Endothelial cell of umbilical vein (primary cell): ENCODE measurements at regions not wholly inside any gene's neighbourhood (a gene's known extent, or its start where the extent isn't known, plus 50 kb on each side); places are given as distances from the start of the nearest gene placed in this dataset.

Experiments used
- BruUV-seq: library from RNA; stranded (reverse); fragments of 400-500 nt; replicated peaks from 2 replicates; lab custom pipeline; 2021; lab: Mats Ljungman, UMichigan
- CTCF ChIA-PET: fragments of 300-600, 350-600 bp; sonication (Branson Sonifier 250); formaldehyde crosslinking; loops from one replicate; lab custom pipeline; 2021; ENCODE audit warnings: antibody characterized with exemption, inconsistent platforms; lab: Charles Lee
- POLR2A ChIA-PET: fragments of 300-600, 350-600 bp; sonication (Branson Sonifier 250); formaldehyde crosslinking; loops from one replicate; lab custom pipeline; 2021; ENCODE audit warnings: antibody characterized with exemption, inconsistent platforms; lab: Charles Lee
- DNase-seq: peaks from one replicate; pipeline ENCODE4 v3.0.0-alpha.2; 2011; ENCODE audit warnings: low read depth, low spot score
- FAIRE-seq: peaks from 2 replicates; lab custom pipeline; 2011; peaks lifted over from hg19 to GRCh38; lab: Jason Lieb, UNC
- H2AFZ ChIP-seq: 2 replicates; pipeline ENCODE4 v1.6.0; 2012; ENCODE audit warnings: low read depth, low read length, control low read depth, inconsistent platforms
- H3K27ac ChIP-seq: 2 replicates; pipeline ENCODE4 v1.5.1; 2011; ENCODE audit warnings: low read depth, mild to moderate bottlenecking, control low read depth, low read length, moderate library complexity; ENCODE audit not compliant: insufficient read depth
- H3K27me3 ChIP-seq, 2 experiments: 2 replicates each; pipeline versions ENCODE4 v1.6.0 to v1.6.1; 2011; ENCODE audit warnings: low read length in 2 of 2, mixed read lengths in 1 of 2; ENCODE audit not compliant: control insufficient read depth in 2 of 2, insufficient read depth in 2 of 2
- H3K36me3 ChIP-seq, 2 experiments: 2 replicates in 1 of 2; 3 replicates in 1 of 2; pipeline ENCODE4 v1.5.1; 2011; ENCODE audit warnings: low read length in 2 of 2, mild to moderate bottlenecking in 1 of 2, moderate library complexity in 1 of 2; ENCODE audit not compliant: control insufficient read depth in 2 of 2, insufficient read depth in 2 of 2; ENCODE audit errors: extremely low read depth in 1 of 2
- H3K4me1 ChIP-seq: 3 replicates; pipeline ENCODE4 v1.5.1; 2011; ENCODE audit warnings: mild to moderate bottlenecking, low read length; ENCODE audit not compliant: control insufficient read depth, insufficient read depth; ENCODE audit errors: extremely low read depth
- H3K4me2 ChIP-seq: 2 replicates; pipeline ENCODE4 v1.6.1; 2011; ENCODE audit warnings: low read length, control low read depth, mixed read lengths; ENCODE audit not compliant: insufficient read depth
- H3K4me3 ChIP-seq, 3 experiments: fragments of 200-600 bp in 1 of 3; sonication (generic), shearing (Covaris generic) in 1 of 3; replicated peaks in 1 of 3; 2 replicates each; pipeline ENCODE4 v1.5.1; 2011 to 2016; ENCODE audit warnings: control low read depth in 3 of 3, low read length in 3 of 3, mild to moderate bottlenecking in 2 of 3, inconsistent platforms in 1 of 3, low read depth in 1 of 3, moderate library complexity in 1 of 3; ENCODE audit not compliant: insufficient read depth in 1 of 3
- H3K79me2 ChIP-seq: 2 replicates; pipeline ENCODE4 v1.6.0; 2012; ENCODE audit warnings: low read length, inconsistent platforms; ENCODE audit not compliant: control insufficient read depth, insufficient read depth
- H3K9ac ChIP-seq: replicated peaks from 2 replicates; pipeline ENCODE3; 2011; ENCODE audit warnings: low read length, control low read depth; ENCODE audit not compliant: insufficient read depth; ENCODE audit errors: extremely low read depth
- H3K9me1 ChIP-seq: replicated peaks from 3 replicates; pipeline ENCODE4 v1.6.0; 2011; ENCODE audit warnings: mild to moderate bottlenecking, low read length; ENCODE audit not compliant: control insufficient read depth, insufficient read depth; ENCODE audit errors: extremely low read depth
- H3K9me3 ChIP-seq: replicated peaks from 2 replicates; pipeline ENCODE4 v1.5.1; 2012; ENCODE audit warnings: low read length, inconsistent platforms; ENCODE audit not compliant: control insufficient read depth, insufficient read depth
- H4K20me1 ChIP-seq: replicated peaks from 2 replicates; pipeline ENCODE3; 2011; ENCODE audit warnings: mild to moderate bottlenecking, low read length; ENCODE audit not compliant: control insufficient read depth, insufficient read depth; ENCODE audit errors: extremely low read depth
- CTCF ChIP-seq, 2 donors: IDR thresholded peaks; 1 replicate in 1 of 2; 2 replicates in 1 of 2; pipeline ENCODE4 v1.5.1; 2011; ENCODE audit warnings: low read length in 2 of 2, mild to moderate bottlenecking in 2 of 2, moderate library complexity in 2 of 2, control low read depth in 1 of 2, inconsistent platforms in 1 of 2, low read depth in 1 of 2; ENCODE audit not compliant: insufficient read depth in 1 of 2; ENCODE audit errors: extremely low read depth in 1 of 2
- EZH2 ChIP-seq: IDR thresholded peaks from 2 replicates; pipeline ENCODE4 v1.6.1; 2012; ENCODE audit warnings: borderline replicate concordance, low read depth, mild to moderate bottlenecking, moderate library complexity, low read length, inconsistent platforms; ENCODE audit not compliant: severe bottlenecking
- FOS ChIP-seq: IDR thresholded peaks from 2 replicates; pipeline ENCODE4 v1.6.1; 2011; ENCODE audit warnings: mild to moderate bottlenecking, low read length, moderate library complexity, borderline replicate concordance; ENCODE audit not compliant: insufficient read depth
- GATA2 ChIP-seq: IDR thresholded peaks from 2 replicates; pipeline ENCODE4 v1.7.0; 2011; ENCODE audit warnings: low read depth, mild to moderate bottlenecking, moderate library complexity, mixed read lengths, low read length; ENCODE audit not compliant: insufficient read length, insufficient read depth
- JUN ChIP-seq: IDR thresholded peaks from 2 replicates; pipeline ENCODE4 v1.6.1; 2011; ENCODE audit warnings: borderline replicate concordance, low read depth; ENCODE audit not compliant: insufficient read length, insufficient read depth
- MYC ChIP-seq: IDR thresholded peaks from one replicate; pipeline ENCODE4 v1.6.1; 2011; ENCODE audit warnings: mild to moderate bottlenecking, low read depth, low read length
- POLR2A ChIP-seq: IDR thresholded peaks from 2 replicates; pipeline ENCODE4 v1.6.1; 2012; ENCODE audit warnings: low read depth, mild to moderate bottlenecking, control low read depth, low read length
- POLR2AphosphoS5 ChIP-seq: IDR thresholded peaks from 2 replicates; pipeline ENCODE4 v1.6.1; 2012; ENCODE audit warnings: low read depth, mild to moderate bottlenecking, control low read depth, low read length, moderate library complexity; ENCODE audit not compliant: insufficient read depth
- dilution Hi-C: fragments of 300-500 bp; cut with MboI; formaldehyde crosslinking; loops from one replicate; pipeline ENCODE4 v1.15.0; 2019; ENCODE audit warnings: low sequenced_read_pairs; ENCODE audit not compliant: extremely low pct_ligation_motif_present
- intact Hi-C: fragments of 100-400 bp; cut with micrococcal nuclease; formaldehyde crosslinking; loops from one replicate; pipeline ENCODE4 v1.10.0; 2022
- TF ChIP-seq, protein P1 (sequence below): IDR thresholded peaks from 2 replicates; pipeline ENCODE4 v1.6.1; 2011; ENCODE audit not compliant: insufficient read depth, insufficient read length

DNA sequence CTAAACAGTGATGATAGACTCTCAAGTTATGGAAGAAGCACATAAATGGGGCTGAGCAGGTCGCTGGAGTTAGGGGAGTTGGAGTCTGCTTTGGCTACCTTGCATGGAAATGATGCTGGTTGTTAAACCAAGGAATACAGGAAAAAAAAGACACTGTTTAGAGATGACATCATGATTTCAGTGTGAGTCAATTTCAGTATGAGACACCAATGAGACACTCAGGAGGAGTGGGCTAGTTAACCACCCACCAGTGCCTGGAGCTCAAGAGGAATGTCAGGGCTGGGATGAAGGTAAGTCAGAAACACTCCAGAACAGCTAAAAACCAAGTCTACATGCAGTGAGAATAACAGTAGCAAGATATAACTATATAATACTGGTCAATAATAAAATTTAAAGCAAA, 303.6 kb downstream of the SOX11 start:
- TF ChIP-seq POLR2A (no peak), JUN (no peak), CTCF (IDR thresholded peaks at IDR 0.05; ENCODE audit: extremely low read depth in 1 of 2, insufficient read depth in 1 of 2, low read depth in 1 of 2, low read length in 2 of 2) (no peak), MYC (no peak), GATA2 (no peak), FOS (no peak), EZH2 (no peak), POLR2AphosphoS5 (no peak)
- TF ChIP-seq, protein P1, sequence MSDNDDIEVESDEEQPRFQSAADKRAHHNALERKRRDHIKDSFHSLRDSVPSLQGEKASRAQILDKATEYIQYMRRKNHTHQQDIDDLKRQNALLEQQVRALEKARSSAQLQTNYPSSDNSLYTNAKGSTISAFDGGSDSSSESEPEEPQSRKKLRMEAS = no peak
- H3K9ac ChIP-seq = no peak overlapping the region
- no peak for DNase-seq
- intact Hi-C loops = no loop called here
- H3K36me3 ChIP-seq = no peaks in the 10 kb centered on the region
- no peaks in the 10 kb centered on the region for H3K27me3 ChIP-seq
- CTCF ChIA-PET = no interaction called here
- no peak overlapping the region for H3K4me2 ChIP-seq
- dilution Hi-C loops = no loop called here
- no peaks in the 10 kb centered on the region for H3K9me1 ChIP-seq
- FAIRE-seq = no peak
- H3K79me2 ChIP-seq = no peaks in the 10 kb centered on the region
- H2AFZ ChIP-seq = no peak overlapping the region
- H3K4me3 ChIP-seq = no peak overlapping the region
- no peaks in the 10 kb centered on the region for H3K9me3 ChIP-seq
- POLR2A ChIA-PET = no interaction called here
- no TSS peak for BruUV-seq
- H3K27ac ChIP-seq = no peak overlapping the region
- H4K20me1 ChIP-seq = no peaks in the 10 kb centered on the region
- H3K4me1 ChIP-seq = no peaks in the 10 kb centered on the region
